IMR-90 (cell line): ENCODE measurements at regions not wholly inside any gene's neighbourhood (a gene's known extent, or its start where the extent isn't known, plus 50 kb on each side); places are given as distances from the start of the nearest gene placed in this dataset.

ENCODE experiments used
- ATAC-seq: fragments of 200-7000 bp; cut with Tn5 transposase; 2 replicates; pipeline ENCODE4 v1.9.1; 2020; ENCODE audit warnings: low read depth, mild to moderate bottlenecking, moderate library complexity
- BruUV-seq: library from RNA; stranded (reverse); fragments of 400-500 nt; replicated peaks from 2 replicates; lab custom pipeline; 2021; lab: Mats Ljungman, UMichigan
- CTCF ChIA-PET: fragments of 300-600 bp; formaldehyde crosslinking; extraction: SDS; loops from one replicate; lab custom pipeline; 2021; ENCODE audit warnings: antibody characterized with exemption; lab: Yijun Ruan, JAX
- POLR2A ChIA-PET: fragments of 300-600 bp; sonication (Branson Sonifier 250); formaldehyde crosslinking; loops from one replicate; lab custom pipeline; 2022; ENCODE audit warnings: antibody characterized with exemption; ENCODE audit not compliant: unreplicated experiment; lab: Charles Lee
- DNase-seq: peaks from one replicate; pipeline ENCODE4 v3.0.0; 2013
- H2AFZ ChIP-seq: replicated peaks from 2 replicates; pipeline ENCODE3; 2013; ENCODE audit warnings: low read length, mild to moderate bottlenecking; ENCODE audit not compliant: poor library complexity
- H2AK5ac ChIP-seq: 2 replicates; pipeline ENCODE4 v1.6.1; 2013; ENCODE audit warnings: low read depth, low read length, inconsistent platforms
- H2AK9ac ChIP-seq: replicated peaks from 2 replicates; pipeline ENCODE3; 2013; ENCODE audit warnings: mild to moderate bottlenecking, low read depth, low read length, moderate library complexity; ENCODE audit not compliant: poor library complexity
- H2BK120ac ChIP-seq: 2 replicates; pipeline ENCODE4 v1.6.1; 2013; ENCODE audit warnings: low read depth, low read length, inconsistent platforms
- H2BK15ac ChIP-seq: 3 replicates; pipeline ENCODE4 v1.6.1; 2013; ENCODE audit warnings: low read depth, low read length, inconsistent platforms
- H2BK20ac ChIP-seq: 2 replicates; pipeline ENCODE4 v1.6.1; 2013; ENCODE audit warnings: low read depth, mild to moderate bottlenecking, inconsistent platforms, low read length, moderate library complexity
- H2BK5ac ChIP-seq: 2 replicates; pipeline ENCODE4 v1.6.1; 2013; ENCODE audit warnings: mild to moderate bottlenecking, low read depth, low read length, inconsistent platforms; ENCODE audit not compliant: poor library complexity, severe bottlenecking
- H3K14ac ChIP-seq: replicated peaks from 2 replicates; pipeline ENCODE4 v1.6.1; 2013; ENCODE audit warnings: low read depth, low read length, inconsistent platforms
- H3K18ac ChIP-seq: 2 replicates; pipeline ENCODE4 v1.6.1; 2013; ENCODE audit warnings: low read depth, low read length, control low read depth
- H3K23ac ChIP-seq: 2 replicates; pipeline ENCODE4 v1.6.1; 2013; ENCODE audit warnings: low read depth, low read length, inconsistent platforms
- H3K27ac ChIP-seq: 2 replicates; pipeline ENCODE4 v1.5.1; 2013; ENCODE audit warnings: mild to moderate bottlenecking, control low read depth, low read length; ENCODE audit not compliant: insufficient read depth
- H3K27me3 ChIP-seq: 2 replicates; pipeline ENCODE4 v1.6.1; 2013; ENCODE audit warnings: low read length; ENCODE audit not compliant: control insufficient read depth, insufficient read depth
- H3K36me3 ChIP-seq: 2 replicates; pipeline ENCODE4 v1.6.1; 2013; ENCODE audit warnings: low read length, mixed read lengths; ENCODE audit not compliant: control insufficient read depth, insufficient read depth
- H3K4ac ChIP-seq: 2 replicates; pipeline ENCODE4 v1.6.1; 2013; ENCODE audit warnings: low read depth, low read length, inconsistent platforms
- H3K4me1 ChIP-seq: 2 replicates; pipeline ENCODE4 v1.6.1; 2013; ENCODE audit warnings: low read length, mixed read lengths; ENCODE audit not compliant: control insufficient read depth, insufficient read depth
- H3K4me2 ChIP-seq: 2 replicates; pipeline ENCODE4 v1.6.1; 2013; ENCODE audit warnings: low read depth, mild to moderate bottlenecking, control low read depth, low read length, moderate library complexity
- H3K4me3 ChIP-seq: 2 replicates; pipeline ENCODE4 v1.5.1; 2013; ENCODE audit warnings: low read depth, mild to moderate bottlenecking, control low read depth, low read length, moderate library complexity; ENCODE audit not compliant: insufficient read depth
- H3K56ac ChIP-seq: 2 replicates; pipeline ENCODE4 v1.6.1; 2013; ENCODE audit warnings: low read length, inconsistent platforms; ENCODE audit not compliant: insufficient read depth; ENCODE audit errors: extremely low read depth
- H3K79me1 ChIP-seq, 2 experiments: 2 replicates each; pipeline ENCODE4 v1.6.1; 2013; ENCODE audit warnings: low read length in 2 of 2, inconsistent platforms in 1 of 2, low read depth in 1 of 2
- H3K9ac ChIP-seq: 2 replicates; pipeline ENCODE4 v1.6.1; 2013; ENCODE audit warnings: low read depth, low read length, control low read depth
- H3K9me1 ChIP-seq: 2 replicates; pipeline ENCODE4 v1.6.1; 2013; ENCODE audit warnings: low read length, inconsistent platforms; ENCODE audit not compliant: insufficient read depth
- H3K9me3 ChIP-seq: 2 replicates; pipeline ENCODE4 v1.6.1; 2013; ENCODE audit warnings: low read length; ENCODE audit not compliant: control insufficient read depth, insufficient read depth
- H4K20me1 ChIP-seq: 2 replicates; pipeline ENCODE4 v1.6.1; 2013; ENCODE audit warnings: low read length, inconsistent platforms; ENCODE audit not compliant: insufficient read depth
- H4K5ac ChIP-seq: 2 replicates; pipeline ENCODE4 v1.6.1; 2013; ENCODE audit warnings: mild to moderate bottlenecking, low read depth, low read length, control low read depth
- H4K8ac ChIP-seq, 2 experiments: 2 replicates each; pipeline ENCODE4 v1.6.1; 2013; ENCODE audit warnings: low read depth in 2 of 2, low read length in 2 of 2, control low read depth in 1 of 2, inconsistent platforms in 1 of 2
- H4K91ac ChIP-seq: 2 replicates; pipeline ENCODE4 v1.6.1; 2013; ENCODE audit warnings: low read depth, low read length, inconsistent platforms; ENCODE audit not compliant: insufficient read depth
- BHLHE40 ChIP-seq: fragments of 150-350 bp; IDR thresholded peaks from 2 replicates; pipeline ENCODE4 v1.6.1; 2016; ENCODE audit warnings: mild to moderate bottlenecking, low read depth, low read length
- CEBPB ChIP-seq: IDR thresholded peaks from 2 replicates; pipeline ENCODE4 v1.6.1; 2012; ENCODE audit warnings: low read depth, low read length, improper control_type of control experiment
- CHD1 ChIP-seq: IDR thresholded peaks from 2 replicates; pipeline ENCODE4 v1.6.1; 2012; ENCODE audit warnings: low read depth, low read length, improper control_type of control experiment
- CTCF ChIP-seq: conservative IDR thresholded peaks from 2 replicates; pipeline ENCODE4 v1.5.1; 2012; ENCODE audit warnings: mild to moderate bottlenecking, low read depth, low read length, improper control_type of control experiment
- FOS ChIP-seq: fragments of 150-350 bp; IDR thresholded peaks from 2 replicates; pipeline ENCODE4 v1.6.1; 2016; ENCODE audit warnings: low read depth, low read length
- MAFK ChIP-seq: IDR thresholded peaks from 2 replicates; pipeline ENCODE4 v1.6.1; 2012; ENCODE audit warnings: low read depth, low read length, improper control_type of control experiment
- MAZ ChIP-seq: IDR thresholded peaks from 2 replicates; pipeline ENCODE4 v1.6.1; 2012; ENCODE audit warnings: low read depth, mild to moderate bottlenecking, low read length, improper control_type of control experiment, moderate library complexity, borderline replicate concordance
- MXI1 ChIP-seq: IDR thresholded peaks from 2 replicates; pipeline ENCODE4 v1.6.1; 2012; ENCODE audit warnings: low read depth, mild to moderate bottlenecking, low read length, moderate library complexity, borderline replicate concordance
- NFE2L2 ChIP-seq: fragments of 150-350 bp; IDR thresholded peaks from 2 replicates; pipeline ENCODE4 v1.6.1; 2016; ENCODE audit warnings: low read depth, mild to moderate bottlenecking, low read length
- POLR2A ChIP-seq: IDR thresholded peaks from 2 replicates; pipeline ENCODE4 v1.6.1; 2012; ENCODE audit warnings: mild to moderate bottlenecking, low read depth, low read length
- RAD21 ChIP-seq: IDR thresholded peaks from 2 replicates; pipeline ENCODE4 v1.6.1; 2012; ENCODE audit warnings: low read length, improper control_type of control experiment
- RCOR1 ChIP-seq: IDR thresholded peaks from 2 replicates; pipeline ENCODE4 v1.6.1; 2012; ENCODE audit warnings: mild to moderate bottlenecking, low read length, improper control_type of control experiment; ENCODE audit not compliant: insufficient replicate concordance
- RFX5 ChIP-seq: IDR thresholded peaks from 2 replicates; pipeline ENCODE4 v1.8.0; 2012; ENCODE audit warnings: low read depth, mild to moderate bottlenecking, low read length, moderate library complexity
- SMC3 ChIP-seq: fragments of 150-350 bp; IDR thresholded peaks from 2 replicates; pipeline ENCODE4 v1.6.1; 2016; ENCODE audit warnings: low read depth, mild to moderate bottlenecking, antibody characterized with exemption, low read length, moderate library complexity
- WGBS, 2 experiments: methylation state at CpG; one replicate each; pipeline versions ENCODE4 v1.1.5 to v1.1.7; 2013; ENCODE audit warnings: missing lambda C conversion rate in 2 of 2; ENCODE audit not compliant: insufficient read length in 1 of 2; ENCODE audit errors: extremely low coverage in 2 of 2; 5-methylcytosine and 5-hydroxymethylcytosine counted together
- dilution Hi-C: fragments of 300-500 bp; cut with HindIII; formaldehyde crosslinking; loops from one replicate; pipeline ENCODE4 v1.14.3; 2018; ENCODE audit warnings: low sequenced_read_pairs; ENCODE audit not compliant: unreplicated experiment
- in situ Hi-C: fragments of 300-500 bp; cut with MboI; formaldehyde crosslinking; loops from 3 replicates; pipeline ENCODE4 v1.14.3; 2019; ENCODE audit warnings: low sequenced_read_pairs, inconsistent platforms, mixed read lengths
- intact Hi-C: fragments of 100-400 bp; cut with micrococcal nuclease; formaldehyde crosslinking; loops from 2 replicates; pipeline ENCODE4 v1.10.0; 2022
- TF ChIP-seq, protein P1 (sequence below): fragments of 150-350 bp; IDR thresholded peaks from 2 replicates; pipeline ENCODE4 v1.6.1; 2017; ENCODE audit warnings: mild to moderate bottlenecking, antibody characterized with exemption, low read length, low read depth
- TF ChIP-seq, protein P2 (sequence below): fragments of 150-350 bp; IDR thresholded peaks from 2 replicates; pipeline ENCODE4 v1.6.1; 2016; ENCODE audit warnings: low read depth, mild to moderate bottlenecking, low read length, moderate library complexity, borderline replicate concordance

DNA sequence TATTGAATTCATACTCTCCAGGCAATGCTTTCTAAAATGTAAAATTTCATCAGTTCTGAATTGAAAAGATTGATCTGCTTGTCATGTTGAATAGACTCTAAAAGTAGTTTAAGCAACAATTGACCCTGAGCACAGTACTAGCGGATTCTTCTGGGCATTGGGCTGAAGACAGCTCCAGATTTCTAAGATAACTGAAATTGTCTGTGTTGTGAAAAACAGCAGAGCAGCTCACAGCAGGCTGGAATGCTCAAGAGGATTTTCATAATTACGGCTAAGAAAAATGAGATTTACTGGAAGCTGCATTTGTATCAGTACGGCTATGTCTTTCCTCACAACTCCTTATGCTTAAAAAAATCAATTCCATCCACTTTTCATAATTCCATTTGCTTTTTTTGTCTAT lies 373.7 kb downstream of the HACE1 start:
- ChIA-PET CTCF (no interaction called here), POLR2A (no interaction called here)
- H4K5ac ChIP-seq = no peak overlapping the region
- DNase-seq = no peak
- H3K56ac ChIP-seq = no peak overlapping the region
- H3K4me3 ChIP-seq = no peak overlapping the region
- H3K4me1 ChIP-seq = no peaks in the 10 kb centered on the region
- no peak overlapping the region for H2BK20ac ChIP-seq
- H3K27me3 ChIP-seq = no peaks in the 10 kb centered on the region
- H4K91ac ChIP-seq = no peak overlapping the region
- no peaks in the 10 kb centered on the region for H3K9me3 ChIP-seq
- in situ Hi-C loops (no loop called here), dilution Hi-C loops (no loop called here), intact Hi-C loops (no loop called here)
- H3K36me3 ChIP-seq = no peaks in the 10 kb centered on the region
- H3K4ac ChIP-seq = no peak overlapping the region
- H2BK120ac ChIP-seq = no peak overlapping the region
- no peak overlapping the region for H3K23ac ChIP-seq
- H2AK9ac ChIP-seq = no peak overlapping the region
- no peak overlapping the region for H3K4me2 ChIP-seq
- no peak overlapping the region for H2AK5ac ChIP-seq
- no TSS peak for BruUV-seq
- H3K18ac ChIP-seq = no peak overlapping the region
- no peaks in the 10 kb centered on the region for H4K20me1 ChIP-seq
- no peak overlapping the region for H2BK5ac ChIP-seq
- TF ChIP-seq POLR2A (no peak), FOS (no peak), MXI1 (no peak), NFE2L2 (no peak), CHD1 (no peak), RCOR1 (no peak), MAFK (no peak), RFX5 (no peak), SMC3 (no peak), BHLHE40 (no peak), CTCF (no peak), RAD21 (no peak), CEBPB (no peak), MAZ (no peak)
- TF ChIP-seq, protein P1, sequence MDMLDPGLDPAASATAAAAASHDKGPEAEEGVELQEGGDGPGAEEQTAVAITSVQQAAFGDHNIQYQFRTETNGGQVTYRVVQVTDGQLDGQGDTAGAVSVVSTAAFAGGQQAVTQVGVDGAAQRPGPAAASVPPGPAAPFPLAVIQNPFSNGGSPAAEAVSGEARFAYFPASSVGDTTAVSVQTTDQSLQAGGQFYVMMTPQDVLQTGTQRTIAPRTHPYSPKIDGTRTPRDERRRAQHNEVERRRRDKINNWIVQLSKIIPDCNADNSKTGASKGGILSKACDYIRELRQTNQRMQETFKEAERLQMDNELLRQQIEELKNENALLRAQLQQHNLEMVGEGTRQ = no peak
- TF ChIP-seq, protein P2, sequence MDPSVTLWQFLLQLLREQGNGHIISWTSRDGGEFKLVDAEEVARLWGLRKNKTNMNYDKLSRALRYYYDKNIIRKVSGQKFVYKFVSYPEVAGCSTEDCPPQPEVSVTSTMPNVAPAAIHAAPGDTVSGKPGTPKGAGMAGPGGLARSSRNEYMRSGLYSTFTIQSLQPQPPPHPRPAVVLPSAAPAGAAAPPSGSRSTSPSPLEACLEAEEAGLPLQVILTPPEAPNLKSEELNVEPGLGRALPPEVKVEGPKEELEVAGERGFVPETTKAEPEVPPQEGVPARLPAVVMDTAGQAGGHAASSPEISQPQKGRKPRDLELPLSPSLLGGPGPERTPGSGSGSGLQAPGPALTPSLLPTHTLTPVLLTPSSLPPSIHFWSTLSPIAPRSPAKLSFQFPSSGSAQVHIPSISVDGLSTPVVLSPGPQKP = no peak
- H3K79me1 ChIP-seq = no peaks in the 10 kb centered on the region
- no peaks in the 10 kb centered on the region for H3K9me1 ChIP-seq
- no peak overlapping the region for H2AFZ ChIP-seq
- no peak overlapping the region for H3K14ac ChIP-seq
- no peak overlapping the region for H3K27ac ChIP-seq
- no peak for ATAC-seq
- no peak overlapping the region for H2BK15ac ChIP-seq
- WGBS, 2 experiments = no CpG with 5 or more reads among the region's 3 CpGs
- no peak overlapping the region for H3K9ac ChIP-seq
- H4K8ac ChIP-seq = no peak overlapping the region
